Activated naive CD4-positive, alpha-beta T cell treated with Interleukin-2 at 50 U/mL for 16 hours (primary cell): ENCODE measurements at regions not wholly inside any gene's neighbourhood (a gene's known extent, or its start where the extent isn't known, plus 50 kb on each side); places are given as distances from the start of the nearest gene placed in this dataset.
"Not testable (repeated sequence)": the region's sequence is repeated elsewhere in the genome, so short reads cannot be mapped to it uniquely, and the experiment has no call there.

Source experiments
- DNase-seq: peaks from one replicate; pipeline ENCODE4 v3.0.0-alpha.2; 2020

DNA sequence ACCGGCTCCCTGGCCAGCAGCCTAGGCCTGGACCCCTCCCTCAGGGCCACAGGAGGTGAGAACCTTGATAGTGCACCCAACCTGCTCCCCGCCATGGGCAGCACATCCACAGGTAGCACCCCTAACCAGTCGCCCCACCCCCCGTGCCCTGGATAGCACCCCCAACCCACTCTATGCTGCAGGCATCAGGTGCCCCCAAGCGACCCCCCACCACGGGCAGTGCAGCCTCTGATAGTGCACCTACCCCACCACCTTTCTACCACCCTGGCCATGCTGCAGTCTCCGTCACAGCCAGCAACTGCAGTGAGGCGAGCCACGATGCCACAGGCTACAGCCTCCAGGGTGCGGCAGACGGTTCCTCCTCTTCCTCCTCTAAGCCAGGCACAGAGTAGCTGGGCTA is 55.6 kb downstream of the SOWAHC start:
- DNase-seq, result no peak

DNA sequence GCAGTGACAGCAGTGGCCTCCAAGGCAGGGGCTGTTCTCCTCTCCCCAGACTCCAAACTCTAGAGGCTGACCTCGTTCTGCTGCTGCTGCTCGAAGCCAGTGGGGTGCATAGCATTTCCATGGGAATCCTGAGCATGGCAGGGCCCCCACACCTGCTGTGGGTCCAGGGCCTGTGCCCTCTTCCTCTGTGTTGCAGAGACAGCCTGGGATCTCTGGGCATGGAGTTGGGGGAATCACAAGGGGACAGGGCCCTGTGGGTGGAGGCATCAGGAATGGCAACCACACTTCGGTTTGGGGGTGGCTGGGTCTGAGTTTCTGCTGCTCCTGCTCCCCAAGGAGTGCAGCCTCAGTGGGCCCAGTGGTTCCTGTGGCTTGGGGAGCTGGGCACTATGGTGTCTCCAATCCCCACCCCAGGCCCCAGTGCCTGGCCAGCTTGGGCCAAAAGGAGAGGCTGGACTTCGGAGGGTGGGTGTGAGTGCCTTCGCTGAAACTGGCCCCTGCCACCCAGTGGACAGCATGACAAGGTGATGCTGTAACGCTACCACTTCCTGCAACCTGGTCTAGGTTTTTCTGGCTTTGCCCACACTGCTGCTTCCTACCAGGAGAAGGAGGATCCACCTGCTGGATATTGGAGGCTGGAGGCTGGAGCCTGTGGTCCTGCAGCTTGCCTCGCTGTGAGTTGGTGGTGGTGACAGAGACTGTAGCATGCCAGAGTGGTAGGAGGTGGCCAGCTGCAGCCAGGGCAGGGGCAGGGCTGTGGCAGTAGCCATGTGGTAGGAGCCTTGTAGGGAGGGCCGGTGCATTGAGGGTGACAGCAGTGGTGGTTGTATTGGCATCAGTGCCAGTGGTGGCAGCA is 56.6 kb downstream of the SOWAHC start:
- no peak for DNase-seq

DNA sequence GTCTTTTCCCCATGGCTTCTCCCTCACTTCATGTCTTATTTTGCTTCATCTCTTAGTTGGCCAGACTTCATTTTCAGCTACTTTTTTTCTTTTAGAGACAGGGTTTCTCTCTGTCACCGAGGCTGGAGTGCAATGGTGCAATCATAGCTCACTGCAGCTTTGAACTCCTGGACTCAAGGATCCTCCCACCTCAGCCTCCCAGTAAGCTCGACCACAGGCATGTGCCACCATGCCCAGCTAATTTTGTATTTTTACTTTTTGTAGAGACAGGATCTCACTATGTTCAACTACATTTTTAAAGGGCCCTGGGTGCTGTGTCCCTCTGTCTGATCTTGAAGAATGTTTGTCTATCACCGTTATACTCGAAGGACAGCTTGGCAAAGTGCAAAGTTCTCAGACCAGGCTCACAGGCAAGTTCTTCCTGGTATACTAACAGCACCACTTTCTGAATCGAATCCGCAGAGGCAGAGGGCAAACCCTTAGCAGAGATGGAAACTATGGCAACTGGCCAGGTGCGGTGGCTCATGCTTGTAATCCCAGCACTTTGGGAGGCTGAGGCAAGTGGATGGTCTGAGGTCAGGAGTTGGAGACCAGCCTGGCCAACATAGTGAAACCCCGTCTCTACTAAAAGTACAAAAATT is 60.9 kb downstream of the SOWAHC start:
- DNase-seq, result no peak

DNA sequence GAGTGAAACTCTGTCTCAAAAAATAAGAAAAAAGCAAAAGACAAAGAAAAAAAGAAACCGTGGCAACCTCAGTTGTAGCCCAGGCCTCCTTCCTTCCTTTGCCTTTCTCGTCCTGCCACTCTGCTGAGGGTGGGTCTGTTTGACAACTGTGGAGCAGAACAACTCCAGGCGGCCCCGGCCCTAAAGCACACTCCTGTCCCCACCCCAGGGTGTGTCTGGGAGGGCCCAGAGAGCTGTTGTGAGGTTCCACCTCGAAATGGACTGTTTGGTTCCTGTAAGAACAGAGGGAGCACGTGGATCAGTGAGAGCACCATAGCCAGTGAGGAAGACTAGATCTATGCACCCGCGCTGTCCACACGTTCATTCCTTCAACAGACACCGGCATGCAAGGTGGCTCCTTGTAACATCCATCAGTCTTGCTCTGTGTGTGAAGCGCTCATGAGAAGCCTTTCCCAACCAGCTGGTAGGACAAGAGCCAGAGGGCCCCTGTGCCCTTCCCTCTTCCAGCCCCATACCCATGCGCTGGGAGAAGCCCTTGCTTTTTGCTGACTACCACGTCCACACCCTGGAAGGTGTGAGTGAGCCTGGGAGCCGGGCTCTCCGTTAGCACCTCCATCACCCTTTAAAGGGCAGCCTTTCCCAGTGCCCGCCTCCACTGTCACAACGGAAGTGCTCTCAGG is 61.6 kb downstream of the SOWAHC start:
- no peak for DNase-seq

DNA sequence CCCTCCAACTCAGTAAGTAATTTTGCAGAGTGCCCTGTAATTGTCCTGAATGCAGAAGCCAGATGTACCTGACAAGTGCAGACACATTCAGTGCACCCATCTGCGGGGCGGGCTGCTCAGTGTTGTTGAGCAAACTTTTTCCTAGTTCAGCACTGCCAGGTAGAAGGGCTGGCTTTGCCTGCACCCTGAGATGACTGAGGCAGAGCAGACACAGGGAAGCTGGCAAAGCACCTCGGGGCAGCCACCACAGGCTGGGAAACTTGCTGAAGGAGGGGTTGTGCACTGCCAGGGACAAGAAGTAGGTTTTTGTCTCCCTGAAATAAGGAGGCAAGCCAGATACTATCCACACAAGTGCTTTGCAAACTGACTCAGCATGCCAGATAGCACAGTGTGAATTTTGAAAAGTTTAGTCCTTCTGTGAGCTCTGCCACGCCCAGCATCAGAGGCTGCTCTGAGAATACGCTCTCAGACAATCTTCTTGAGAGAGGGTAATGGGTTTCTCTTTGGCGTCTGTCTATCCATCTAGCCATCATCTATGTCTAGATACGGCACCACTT is 62.3 kb downstream of the SOWAHC start:
- DNase-seq, result no peak

DNA sequence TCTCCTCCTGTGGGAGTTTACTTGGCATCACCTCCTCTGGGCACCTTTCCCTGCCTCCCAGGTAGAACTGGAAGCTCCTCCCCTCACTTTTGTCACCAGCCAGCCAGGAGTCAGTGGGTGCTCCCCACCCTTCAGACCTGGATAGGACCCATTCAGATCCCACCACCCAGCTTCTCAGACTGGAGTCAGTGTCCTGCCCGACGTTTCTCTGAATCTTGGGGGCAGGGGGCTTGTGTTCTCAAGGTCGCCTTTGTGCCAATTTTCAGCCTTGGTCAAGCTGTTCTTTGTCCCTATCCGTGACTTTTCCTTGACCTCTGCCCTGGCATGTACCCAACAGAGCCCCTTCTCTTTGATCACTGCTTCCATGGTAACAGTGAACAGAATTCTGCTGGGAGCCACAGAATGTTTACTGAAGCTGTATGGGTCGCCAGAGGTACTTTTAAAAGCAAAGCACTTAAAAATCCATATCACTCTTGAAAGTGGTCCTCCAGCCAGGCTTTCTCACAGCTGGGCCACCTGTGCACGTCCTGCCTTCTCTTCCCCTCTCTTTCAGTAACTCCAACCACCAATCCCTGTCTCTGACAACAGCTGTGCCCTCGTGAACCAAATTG is 63.1 kb downstream of the SOWAHC start:
- DNase-seq, result not testable (repeated sequence)

DNA sequence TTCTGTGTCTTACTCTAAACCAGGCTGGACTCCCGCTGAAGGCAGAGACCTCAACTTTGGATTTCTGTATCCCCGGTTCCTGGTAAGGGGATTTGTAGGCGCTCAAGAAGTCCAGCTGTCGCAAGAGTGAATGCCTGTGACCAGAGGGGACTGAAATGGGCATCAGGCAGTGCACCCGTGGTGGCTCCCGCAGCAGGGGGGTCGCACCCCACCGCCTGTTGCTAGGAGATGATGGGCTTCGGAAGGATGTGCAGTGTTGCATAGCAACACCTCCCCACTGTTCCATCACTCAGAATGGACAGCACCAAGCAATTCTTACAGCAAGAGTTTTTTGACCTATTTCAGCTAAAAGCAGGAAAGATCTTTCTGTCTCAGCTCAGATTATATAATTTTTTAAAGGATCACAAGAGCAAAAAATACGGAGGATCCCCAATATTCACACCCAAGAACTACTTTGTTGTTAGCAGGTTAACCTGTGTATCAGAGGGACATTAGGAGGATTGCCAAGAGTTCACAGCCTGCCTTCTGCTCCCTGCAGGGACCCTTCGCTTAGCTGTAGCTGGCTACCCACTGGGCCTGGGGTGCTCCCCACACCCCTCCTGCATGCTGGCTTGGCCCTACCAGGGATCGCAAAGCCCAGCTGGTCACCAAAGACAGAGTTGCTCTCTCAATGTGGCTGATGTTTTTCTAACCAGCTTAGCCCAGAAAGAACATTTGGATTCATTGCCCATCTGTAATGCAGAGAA is 63.8 kb downstream of the SOWAHC start:
- DNase-seq, result no peak

DNA sequence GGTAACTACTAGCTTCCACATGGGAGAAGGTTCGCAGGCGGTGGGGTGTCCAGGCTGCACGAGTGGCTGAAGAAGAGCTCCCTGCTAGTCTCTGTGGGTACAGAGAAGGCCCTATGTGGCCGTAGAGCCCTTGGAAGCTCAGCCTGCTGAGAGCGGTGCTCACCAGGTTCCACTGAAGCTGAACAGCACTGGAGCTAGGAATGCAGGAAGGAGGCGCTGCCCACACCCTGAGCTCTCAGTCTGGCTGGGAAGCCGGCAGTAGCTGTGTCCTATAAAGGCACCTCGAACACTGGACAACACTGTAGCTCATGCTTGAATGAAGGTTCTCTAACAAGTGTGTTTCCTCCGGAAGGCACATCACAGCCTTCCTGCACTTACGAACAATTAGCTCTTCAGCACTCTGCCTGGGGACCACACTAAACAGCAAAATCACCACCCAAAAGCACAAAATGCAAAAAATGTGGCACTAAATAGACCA is 64.6 kb downstream of the SOWAHC start:
- not testable (repeated sequence) for DNase-seq

GRCh38 chr2:109679225-109679624 is 65.1 kb downstream of the SOWAHC start:
- no peak for DNase-seq

GRCh38 chr2:109679626-109680025 is 65.5 kb downstream of the SOWAHC start:
- no peak for DNase-seq

GRCh38 chr2:109680523-109681297 is 66.5 kb downstream of the SOWAHC start:
- no peak for DNase-seq

- no peak for DNase-seq
Measured at GRCh38 chr2:109681633-109682380, 67.6 kb downstream of the SOWAHC start.

DNA sequence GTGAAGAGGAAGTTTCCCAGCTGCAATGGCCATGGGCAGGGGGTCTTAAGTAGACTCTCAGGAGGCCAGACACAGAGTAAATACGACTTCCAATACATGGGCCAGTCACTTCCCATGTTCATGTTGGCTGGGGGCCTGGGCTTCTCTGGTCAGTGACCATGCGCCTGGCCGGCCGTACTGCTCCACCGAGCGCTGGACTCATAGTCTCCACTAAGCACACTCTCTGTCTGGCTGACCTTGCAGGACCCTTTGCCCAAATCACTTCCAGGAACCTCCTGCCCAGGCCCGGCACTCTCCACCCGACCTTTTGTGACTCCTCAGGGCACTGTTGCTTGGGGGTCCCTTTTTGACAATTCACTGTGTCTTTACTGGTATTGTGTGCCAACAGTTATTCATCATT is 69.3 kb downstream of the SOWAHC start:
- DNase-seq, result no peak

DNA sequence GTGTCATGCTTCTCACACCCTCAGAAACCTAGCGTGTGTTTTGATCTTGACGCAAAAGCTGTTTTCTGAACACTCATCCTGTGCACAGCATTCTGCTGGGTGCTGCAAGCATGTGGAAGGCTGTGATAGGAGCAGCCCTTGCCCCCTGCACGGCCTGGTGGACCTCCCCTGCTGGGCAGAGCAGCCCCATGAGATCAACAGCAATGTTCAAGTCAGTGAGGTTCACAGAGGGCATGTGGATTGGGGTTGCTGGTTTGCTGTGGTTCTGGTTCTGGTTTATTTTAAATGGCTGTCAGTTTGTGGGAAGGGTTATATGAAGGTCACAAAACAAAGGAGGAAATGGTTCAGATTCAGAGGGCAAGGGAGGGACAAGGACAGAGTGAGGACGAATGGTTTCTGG is 71.3 kb downstream of the SOWAHC start:
- DNase-seq, result no peak

- no peak for DNase-seq
Measured at GRCh38 chr2:109686921-109687320, 72.8 kb downstream of the SOWAHC start.

GRCh38 chr2:109689182-109689930 is 75.2 kb downstream of the SOWAHC start:
- no peak for DNase-seq

GRCh38 chr2:109689973-109690372 is 75.8 kb downstream of the SOWAHC start:
- DNase-seq, result no peak

- DNase-seq, result no peak
Measured at GRCh38 chr2:109690457-109690821, 76.3 kb downstream of the SOWAHC start.

GRCh38 chr2:109690822-109691541 is 76.8 kb downstream of the SOWAHC start:
- no peak for DNase-seq
